Fibroblast of villous mesenchyme (primary cell): ENCODE measurements at regions not wholly inside any gene's neighbourhood (a gene's known extent, or its start where the extent isn't known, plus 50 kb on each side); places are given as distances from the start of the nearest gene placed in this dataset.

ENCODE experiments used
- DNase-seq: peaks from one replicate; pipeline ENCODE4 v3.0.0-alpha.2; 2010; ENCODE audit warnings: low read depth
- H3K4me3 ChIP-seq: 2 replicates; pipeline ENCODE4 v1.5.1; 2011; ENCODE audit warnings: low read depth, mild to moderate bottlenecking, low read length
- CTCF ChIP-seq: IDR thresholded peaks from 2 replicates; pipeline ENCODE4 v1.5.1; 2012; ENCODE audit warnings: low read depth, mild to moderate bottlenecking, low read length; ENCODE audit not compliant: insufficient read depth

- no peak for DNase-seq
- no peak for TF ChIP-seq CTCF
Observed at GRCh38 chr20:63087872-63088680, 81.3 kb upstream of the BHLHE23 start.

GRCh38 chr20:63087236-63087871, 80.6 kb upstream of the BHLHE23 start:
- no peak for TF ChIP-seq CTCF
- no peak overlapping the region for H3K4me3 ChIP-seq
- DNase-seq = no peak

More at GRCh38 chr20:63087872-63088680, 81.3 kb upstream of the BHLHE23 start:
- no peak overlapping the region for H3K4me3 ChIP-seq

GRCh38 chr20:63086421-63087235, 79.9 kb upstream of the BHLHE23 start:
- no peak for TF ChIP-seq CTCF

GRCh38 chr20:63085151-63085861, 78.5 kb upstream of the BHLHE23 start:
- no peak overlapping the region for H3K4me3 ChIP-seq
- no peak for DNase-seq
- TF ChIP-seq CTCF = no peak

More at GRCh38 chr20:63086421-63087235, 79.9 kb upstream of the BHLHE23 start:
- no peak for DNase-seq
- no peak overlapping the region for H3K4me3 ChIP-seq

GRCh38 chr20:63084563-63084927, 77.8 kb upstream of the BHLHE23 start:
- no peak for DNase-seq
- no peak for TF ChIP-seq CTCF
- H3K4me3 ChIP-seq = no peak overlapping the region

GRCh38 chr20:63083831-63084562, 77.2 kb upstream of the BHLHE23 start:
- no peak for TF ChIP-seq CTCF
- DNase-seq = no peak
- H3K4me3 ChIP-seq = no peak overlapping the region
